GM10266 (cell line): ENCODE measurements at regions not wholly inside any gene's neighbourhood (a gene's known extent, or its start where the extent isn't known, plus 50 kb on each side); places are given as distances from the start of the nearest gene placed in this dataset.

Source experiments
- DNase-seq: peaks from one replicate; pipeline ENCODE4 v3.0.0; 2012; ENCODE audit errors: extremely low spot score
- TF ChIP-seq, protein P1 (sequence below): IDR thresholded peaks from 2 replicates; pipeline ENCODE4 v1.5.1; 2012; ENCODE audit warnings: mild to moderate bottlenecking, low read depth; ENCODE audit not compliant: control insufficient read depth, insufficient read depth; ENCODE audit errors: missing control alignments

DNA sequence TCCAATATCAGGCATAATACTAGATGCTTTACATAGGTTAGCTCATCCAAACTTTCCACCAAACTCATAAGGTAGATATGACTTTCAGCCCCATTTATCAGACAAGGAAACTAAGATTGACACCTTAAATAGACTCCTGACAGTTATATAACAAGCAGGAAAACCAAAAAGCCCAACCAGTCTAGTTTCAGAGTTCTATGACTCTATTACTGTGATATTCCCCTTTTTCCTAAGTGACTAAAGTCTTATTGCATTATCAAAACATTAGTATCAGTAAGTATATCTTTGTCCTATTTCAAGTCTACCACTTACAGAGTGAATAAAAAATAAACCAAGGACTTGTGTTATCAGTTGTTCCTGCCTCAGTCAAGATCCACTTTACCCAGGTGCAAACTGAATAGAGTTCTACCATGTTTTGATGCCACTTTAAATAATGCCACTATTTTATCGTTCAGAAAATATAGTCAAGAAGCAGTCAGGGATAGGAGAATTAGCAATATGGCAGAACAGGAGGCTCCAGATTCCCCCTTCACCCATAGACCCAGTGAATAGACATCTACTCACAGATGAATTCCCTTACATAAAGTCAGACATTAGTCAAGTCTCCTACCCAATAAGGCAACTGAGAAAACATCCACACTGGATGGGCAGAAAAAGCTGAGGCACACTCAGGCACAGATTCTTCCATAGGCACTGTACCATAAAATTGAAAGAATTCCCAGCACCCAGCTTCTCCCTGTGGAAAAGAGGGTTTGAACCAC, 74.1 kb downstream of the CRPPA start:
- TF ChIP-seq, protein P1, sequence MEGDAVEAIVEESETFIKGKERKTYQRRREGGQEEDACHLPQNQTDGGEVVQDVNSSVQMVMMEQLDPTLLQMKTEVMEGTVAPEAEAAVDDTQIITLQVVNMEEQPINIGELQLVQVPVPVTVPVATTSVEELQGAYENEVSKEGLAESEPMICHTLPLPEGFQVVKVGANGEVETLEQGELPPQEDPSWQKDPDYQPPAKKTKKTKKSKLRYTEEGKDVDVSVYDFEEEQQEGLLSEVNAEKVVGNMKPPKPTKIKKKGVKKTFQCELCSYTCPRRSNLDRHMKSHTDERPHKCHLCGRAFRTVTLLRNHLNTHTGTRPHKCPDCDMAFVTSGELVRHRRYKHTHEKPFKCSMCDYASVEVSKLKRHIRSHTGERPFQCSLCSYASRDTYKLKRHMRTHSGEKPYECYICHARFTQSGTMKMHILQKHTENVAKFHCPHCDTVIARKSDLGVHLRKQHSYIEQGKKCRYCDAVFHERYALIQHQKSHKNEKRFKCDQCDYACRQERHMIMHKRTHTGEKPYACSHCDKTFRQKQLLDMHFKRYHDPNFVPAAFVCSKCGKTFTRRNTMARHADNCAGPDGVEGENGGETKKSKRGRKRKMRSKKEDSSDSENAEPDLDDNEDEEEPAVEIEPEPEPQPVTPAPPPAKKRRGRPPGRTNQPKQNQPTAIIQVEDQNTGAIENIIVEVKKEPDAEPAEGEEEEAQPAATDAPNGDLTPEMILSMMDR, result no peak
- DNase-seq, result no peak

DNA sequence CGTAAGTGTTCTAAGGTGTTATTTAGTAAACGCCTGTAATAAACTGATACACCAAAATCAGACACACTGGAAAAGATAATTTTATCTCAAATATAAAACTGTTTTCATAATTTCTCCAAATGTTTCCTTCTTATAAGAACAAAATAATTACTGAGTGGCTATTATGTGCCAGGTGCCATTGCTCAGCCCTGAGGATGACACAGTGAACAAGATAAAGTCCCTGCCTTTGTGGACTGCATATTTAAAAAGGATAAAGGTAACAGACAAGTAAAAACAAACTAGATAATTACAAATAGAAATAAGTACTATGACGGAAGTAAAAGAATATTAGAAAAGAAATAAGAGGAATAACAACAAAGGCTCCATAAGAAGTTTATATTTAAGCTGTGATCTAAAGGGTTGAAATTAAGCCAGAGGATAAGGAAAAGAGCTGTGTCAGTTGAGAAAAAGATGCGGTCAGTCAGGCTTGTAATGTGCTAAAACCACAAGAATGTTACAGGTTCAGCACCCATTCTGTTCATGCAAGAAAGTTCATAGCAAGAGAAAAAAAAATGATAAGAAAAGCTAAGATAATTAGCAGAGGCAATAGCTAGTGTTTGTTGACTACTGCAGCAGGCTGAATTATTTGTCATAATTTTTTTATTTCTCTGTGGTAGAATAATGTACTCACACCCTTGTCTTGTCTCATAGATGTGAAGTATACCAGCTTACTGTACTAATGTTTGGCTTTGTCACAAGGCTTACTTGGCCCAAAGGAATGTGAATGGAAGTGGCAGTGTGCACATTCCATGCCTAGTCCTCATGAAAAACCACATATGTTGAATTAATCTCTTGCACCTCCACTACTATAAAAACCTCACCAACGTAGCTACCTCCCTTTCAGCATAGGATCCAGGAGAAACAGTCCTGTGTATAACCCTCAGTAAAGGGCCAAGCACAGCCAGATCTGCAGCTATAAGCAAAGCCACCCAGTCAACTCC, 75.1 kb downstream of the CRPPA start:
- no peak for DNase-seq
- TF ChIP-seq, protein P1, result no peak

- TF ChIP-seq, protein P1, result no peak
- DNase-seq, result no peak
Observed at GRCh38 chr7:16344927-16345326, 76.4 kb downstream of the CRPPA start.

- no peak for DNase-seq
- TF ChIP-seq, protein P1, result no peak
Observed at GRCh38 chr7:16343612-16344011, 77.7 kb downstream of the CRPPA start.

GRCh38 chr7:16338065-16338464, 83.3 kb downstream of the CRPPA start:
- DNase-seq, result no peak
- TF ChIP-seq, protein P1, result no peak

GRCh38 chr7:16326106-16326505, 95.2 kb downstream of the CRPPA start:
- DNase-seq, result no peak
- TF ChIP-seq, protein P1, result no peak
